Endothelial cell of umbilical vein (primary cell): ENCODE measurements at regions not wholly inside any gene's neighbourhood (a gene's known extent, or its start where the extent isn't known, plus 50 kb on each side); places are given as distances from the start of the nearest gene placed in this dataset.
A peak's percentile ranks its signal among the peaks of the same experiment; 100 is the strongest.

Source experiments
- BruUV-seq: library from RNA; stranded (reverse); fragments of 400-500 nt; replicated peaks from 2 replicates; lab custom pipeline; 2021; lab: Mats Ljungman, UMichigan
- CTCF ChIA-PET: fragments of 300-600, 350-600 bp; sonication (Branson Sonifier 250); formaldehyde crosslinking; loops from one replicate; lab custom pipeline; 2021; ENCODE audit warnings: antibody characterized with exemption, inconsistent platforms; lab: Charles Lee
- POLR2A ChIA-PET: fragments of 300-600, 350-600 bp; sonication (Branson Sonifier 250); formaldehyde crosslinking; loops from one replicate; lab custom pipeline; 2021; ENCODE audit warnings: antibody characterized with exemption, inconsistent platforms; lab: Charles Lee
- DNase-seq: peaks from one replicate; pipeline ENCODE4 v3.0.0-alpha.2; 2011; ENCODE audit warnings: low read depth, low spot score
- FAIRE-seq: peaks from 2 replicates; lab custom pipeline; 2011; peaks lifted over from hg19 to GRCh38; lab: Jason Lieb, UNC
- H2AFZ ChIP-seq: 2 replicates; pipeline ENCODE4 v1.6.0; 2012; ENCODE audit warnings: low read depth, low read length, control low read depth, inconsistent platforms
- H3K27ac ChIP-seq: 2 replicates; pipeline ENCODE4 v1.5.1; 2011; ENCODE audit warnings: low read depth, mild to moderate bottlenecking, control low read depth, low read length, moderate library complexity; ENCODE audit not compliant: insufficient read depth
- H3K27me3 ChIP-seq, 2 experiments: 2 replicates each; pipeline versions ENCODE4 v1.6.0 to v1.6.1; 2011; ENCODE audit warnings: low read length in 2 of 2, mixed read lengths in 1 of 2; ENCODE audit not compliant: control insufficient read depth in 2 of 2, insufficient read depth in 2 of 2
- H3K36me3 ChIP-seq, 2 experiments: 2 replicates in 1 of 2; 3 replicates in 1 of 2; pipeline ENCODE4 v1.5.1; 2011; ENCODE audit warnings: low read length in 2 of 2, mild to moderate bottlenecking in 1 of 2, moderate library complexity in 1 of 2; ENCODE audit not compliant: control insufficient read depth in 2 of 2, insufficient read depth in 2 of 2; ENCODE audit errors: extremely low read depth in 1 of 2
- H3K4me1 ChIP-seq: 3 replicates; pipeline ENCODE4 v1.5.1; 2011; ENCODE audit warnings: mild to moderate bottlenecking, low read length; ENCODE audit not compliant: control insufficient read depth, insufficient read depth; ENCODE audit errors: extremely low read depth
- H3K4me2 ChIP-seq: 2 replicates; pipeline ENCODE4 v1.6.1; 2011; ENCODE audit warnings: low read length, control low read depth, mixed read lengths; ENCODE audit not compliant: insufficient read depth
- H3K4me3 ChIP-seq, 3 experiments: fragments of 200-600 bp in 1 of 3; sonication (generic), shearing (Covaris generic) in 1 of 3; replicated peaks in 1 of 3; 2 replicates each; pipeline ENCODE4 v1.5.1; 2011 to 2016; ENCODE audit warnings: control low read depth in 3 of 3, low read length in 3 of 3, mild to moderate bottlenecking in 2 of 3, inconsistent platforms in 1 of 3, low read depth in 1 of 3, moderate library complexity in 1 of 3; ENCODE audit not compliant: insufficient read depth in 1 of 3
- H3K79me2 ChIP-seq: 2 replicates; pipeline ENCODE4 v1.6.0; 2012; ENCODE audit warnings: low read length, inconsistent platforms; ENCODE audit not compliant: control insufficient read depth, insufficient read depth
- H3K9ac ChIP-seq: replicated peaks from 2 replicates; pipeline ENCODE3; 2011; ENCODE audit warnings: low read length, control low read depth; ENCODE audit not compliant: insufficient read depth; ENCODE audit errors: extremely low read depth
- H3K9me1 ChIP-seq: replicated peaks from 3 replicates; pipeline ENCODE4 v1.6.0; 2011; ENCODE audit warnings: mild to moderate bottlenecking, low read length; ENCODE audit not compliant: control insufficient read depth, insufficient read depth; ENCODE audit errors: extremely low read depth
- H3K9me3 ChIP-seq: replicated peaks from 2 replicates; pipeline ENCODE4 v1.5.1; 2012; ENCODE audit warnings: low read length, inconsistent platforms; ENCODE audit not compliant: control insufficient read depth, insufficient read depth
- H4K20me1 ChIP-seq: replicated peaks from 2 replicates; pipeline ENCODE3; 2011; ENCODE audit warnings: mild to moderate bottlenecking, low read length; ENCODE audit not compliant: control insufficient read depth, insufficient read depth; ENCODE audit errors: extremely low read depth
- EZH2 ChIP-seq: IDR thresholded peaks from 2 replicates; pipeline ENCODE4 v1.6.1; 2012; ENCODE audit warnings: borderline replicate concordance, low read depth, mild to moderate bottlenecking, moderate library complexity, low read length, inconsistent platforms; ENCODE audit not compliant: severe bottlenecking
- FOS ChIP-seq: IDR thresholded peaks from 2 replicates; pipeline ENCODE4 v1.6.1; 2011; ENCODE audit warnings: mild to moderate bottlenecking, low read length, moderate library complexity, borderline replicate concordance; ENCODE audit not compliant: insufficient read depth
- GATA2 ChIP-seq: IDR thresholded peaks from 2 replicates; pipeline ENCODE4 v1.7.0; 2011; ENCODE audit warnings: low read depth, mild to moderate bottlenecking, moderate library complexity, mixed read lengths, low read length; ENCODE audit not compliant: insufficient read length, insufficient read depth
- JUN ChIP-seq: IDR thresholded peaks from 2 replicates; pipeline ENCODE4 v1.6.1; 2011; ENCODE audit warnings: borderline replicate concordance, low read depth; ENCODE audit not compliant: insufficient read length, insufficient read depth
- MYC ChIP-seq: IDR thresholded peaks from one replicate; pipeline ENCODE4 v1.6.1; 2011; ENCODE audit warnings: mild to moderate bottlenecking, low read depth, low read length
- POLR2A ChIP-seq: IDR thresholded peaks from 2 replicates; pipeline ENCODE4 v1.6.1; 2012; ENCODE audit warnings: low read depth, mild to moderate bottlenecking, control low read depth, low read length
- POLR2AphosphoS5 ChIP-seq: IDR thresholded peaks from 2 replicates; pipeline ENCODE4 v1.6.1; 2012; ENCODE audit warnings: low read depth, mild to moderate bottlenecking, control low read depth, low read length, moderate library complexity; ENCODE audit not compliant: insufficient read depth
- dilution Hi-C: fragments of 300-500 bp; cut with MboI; formaldehyde crosslinking; loops from one replicate; pipeline ENCODE4 v1.15.0; 2019; ENCODE audit warnings: low sequenced_read_pairs; ENCODE audit not compliant: extremely low pct_ligation_motif_present
- intact Hi-C: fragments of 100-400 bp; cut with micrococcal nuclease; formaldehyde crosslinking; loops from one replicate; pipeline ENCODE4 v1.10.0; 2022
- TF ChIP-seq, protein P1 (sequence below): IDR thresholded peaks from 2 replicates; pipeline ENCODE4 v1.6.1; 2011; ENCODE audit not compliant: insufficient read depth, insufficient read length
- TF ChIP-seq, protein P2 (sequence below), 2 donors: IDR thresholded peaks; 1 replicate in 1 of 2; 2 replicates in 1 of 2; pipeline ENCODE4 v1.5.1; 2011; ENCODE audit warnings: low read length in 2 of 2, mild to moderate bottlenecking in 2 of 2, moderate library complexity in 2 of 2, control low read depth in 1 of 2, inconsistent platforms in 1 of 2, low read depth in 1 of 2; ENCODE audit not compliant: insufficient read depth in 1 of 2; ENCODE audit errors: extremely low read depth in 1 of 2

- H3K9ac ChIP-seq = no peak overlapping the region
- H3K36me3 ChIP-seq = no peaks in the 10 kb centered on the region
- no peaks in the 10 kb centered on the region for H3K9me1 ChIP-seq
- H3K27me3 ChIP-seq = no peaks in the 10 kb centered on the region
- H3K4me3 ChIP-seq = no peak overlapping the region
- no peaks in the 10 kb centered on the region for H3K4me1 ChIP-seq
- dilution Hi-C loops = no loop called here
- H3K4me2 ChIP-seq = no peak overlapping the region
- H3K79me2 ChIP-seq = no peaks in the 10 kb centered on the region
- no TSS peak for BruUV-seq
- DNase-seq (peak; percentile 8), FAIRE-seq (no peak)
- H3K27ac ChIP-seq = no peak overlapping the region
- intact Hi-C loops = no loop called here
- ChIA-PET CTCF (no interaction called here), POLR2A (no interaction called here)
- H2AFZ ChIP-seq = no peak overlapping the region
- no peaks in the 10 kb centered on the region for H4K20me1 ChIP-seq
- H3K9me3 ChIP-seq = no peaks in the 10 kb centered on the region
- TF ChIP-seq FOS = no peak
- no peak for TF ChIP-seq GATA2
- TF ChIP-seq JUN = no peak
- no peak for TF ChIP-seq MYC
- TF ChIP-seq POLR2AphosphoS5 = no peak
- TF ChIP-seq, protein P1, sequence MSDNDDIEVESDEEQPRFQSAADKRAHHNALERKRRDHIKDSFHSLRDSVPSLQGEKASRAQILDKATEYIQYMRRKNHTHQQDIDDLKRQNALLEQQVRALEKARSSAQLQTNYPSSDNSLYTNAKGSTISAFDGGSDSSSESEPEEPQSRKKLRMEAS = no peak
- TF ChIP-seq, protein P2, sequence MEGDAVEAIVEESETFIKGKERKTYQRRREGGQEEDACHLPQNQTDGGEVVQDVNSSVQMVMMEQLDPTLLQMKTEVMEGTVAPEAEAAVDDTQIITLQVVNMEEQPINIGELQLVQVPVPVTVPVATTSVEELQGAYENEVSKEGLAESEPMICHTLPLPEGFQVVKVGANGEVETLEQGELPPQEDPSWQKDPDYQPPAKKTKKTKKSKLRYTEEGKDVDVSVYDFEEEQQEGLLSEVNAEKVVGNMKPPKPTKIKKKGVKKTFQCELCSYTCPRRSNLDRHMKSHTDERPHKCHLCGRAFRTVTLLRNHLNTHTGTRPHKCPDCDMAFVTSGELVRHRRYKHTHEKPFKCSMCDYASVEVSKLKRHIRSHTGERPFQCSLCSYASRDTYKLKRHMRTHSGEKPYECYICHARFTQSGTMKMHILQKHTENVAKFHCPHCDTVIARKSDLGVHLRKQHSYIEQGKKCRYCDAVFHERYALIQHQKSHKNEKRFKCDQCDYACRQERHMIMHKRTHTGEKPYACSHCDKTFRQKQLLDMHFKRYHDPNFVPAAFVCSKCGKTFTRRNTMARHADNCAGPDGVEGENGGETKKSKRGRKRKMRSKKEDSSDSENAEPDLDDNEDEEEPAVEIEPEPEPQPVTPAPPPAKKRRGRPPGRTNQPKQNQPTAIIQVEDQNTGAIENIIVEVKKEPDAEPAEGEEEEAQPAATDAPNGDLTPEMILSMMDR (IDR thresholded peaks at IDR 0.05; ENCODE audit: extremely low read depth in 1 of 2, insufficient read depth in 1 of 2, low read depth in 1 of 2, low read length in 2 of 2) = no peak
- no peak for TF ChIP-seq EZH2
- no peak for TF ChIP-seq POLR2A
Measured at GRCh38 chr3:144106970-144107369, 135.3 kb downstream of the DIPK2A start.
